GM12892 (cell line): ENCODE measurements at regions not wholly inside any gene's neighbourhood (a gene's known extent, or its start where the extent isn't known, plus 50 kb on each side); places are given as distances from the start of the nearest gene placed in this dataset.

Experiments used
- POLR2A ChIP-seq: IDR thresholded peaks from 2 replicates; pipeline ENCODE4 v1.6.1; 2011; ENCODE audit warnings: low read depth, low read length, control low read depth
- TAF1 ChIP-seq: IDR thresholded peaks from 2 replicates; pipeline ENCODE4 v1.6.1; 2011; ENCODE audit warnings: low read depth, mild to moderate bottlenecking, control low read depth, low read length, borderline replicate concordance

GRCh38 chrX:22628275-22628674 lies 355.6 kb downstream of the CBLL2 start:
- TF ChIP-seq POLR2A (no peak), TAF1 (no peak)
